Ishikawa (cell line): ENCODE measurements at regions not wholly inside any gene's neighbourhood (a gene's known extent, or its start where the extent isn't known, plus 50 kb on each side); places are given as distances from the start of the nearest gene placed in this dataset.

Experiments
- CEBPB ChIP-seq: IDR thresholded peaks from 2 replicates; pipeline ENCODE4 v1.6.1; 2012
- CREB1 ChIP-seq: IDR thresholded peaks from 2 replicates; pipeline ENCODE4 v1.6.1; 2012; ENCODE audit warnings: low read depth
- EGR1 ChIP-seq: IDR thresholded peaks from 2 replicates; pipeline ENCODE4 v1.6.1; 2012
- EP300 ChIP-seq: IDR thresholded peaks from 2 replicates; pipeline ENCODE4 v1.6.1; 2012; ENCODE audit warnings: borderline replicate concordance
- FOXM1 ChIP-seq: IDR thresholded peaks from 2 replicates; pipeline ENCODE4 v1.6.1; 2012; ENCODE audit warnings: low read depth, borderline replicate concordance
- MAX ChIP-seq: IDR thresholded peaks from 2 replicates; pipeline ENCODE4 v1.6.1; 2012
- NFIC ChIP-seq: IDR thresholded peaks from 2 replicates; pipeline ENCODE4 v1.6.1; 2012
- RAD21 ChIP-seq: IDR thresholded peaks from 2 replicates; pipeline ENCODE4 v1.6.1; 2012; ENCODE audit warnings: low read depth
- TAF1 ChIP-seq: IDR thresholded peaks from 2 replicates; pipeline ENCODE4 v1.6.1; 2012; ENCODE audit warnings: low read depth, mild to moderate bottlenecking
- TCF12 ChIP-seq: IDR thresholded peaks from 2 replicates; pipeline ENCODE4 v1.6.1; 2012; ENCODE audit warnings: low read depth
- TEAD4 ChIP-seq: IDR thresholded peaks from 2 replicates; pipeline ENCODE4 v1.6.1; 2012
- USF1 ChIP-seq: IDR thresholded peaks from 2 replicates; pipeline ENCODE4 v1.6.1; 2012
- YY1 ChIP-seq: IDR thresholded peaks from 2 replicates; pipeline ENCODE4 v1.6.1; 2012; ENCODE audit warnings: low read depth
- ZBTB7A ChIP-seq: IDR thresholded peaks from 2 replicates; pipeline ENCODE4 v1.6.1; 2012; ENCODE audit warnings: low read depth
- TF ChIP-seq, protein P1 (sequence below): IDR thresholded peaks from 2 replicates; pipeline ENCODE4 v1.6.1; 2012; ENCODE audit warnings: low read depth, mild to moderate bottlenecking

- TF ChIP-seq TEAD4 (no peak), CEBPB (no peak), CREB1 (no peak), ZBTB7A (no peak), YY1 (no peak), RAD21 (no peak), MAX (no peak), FOXM1 (no peak), EGR1 (no peak), EP300 (no peak), USF1 (no peak), TCF12 (no peak), NFIC (no peak), TAF1 (no peak)
- TF ChIP-seq, protein P1, sequence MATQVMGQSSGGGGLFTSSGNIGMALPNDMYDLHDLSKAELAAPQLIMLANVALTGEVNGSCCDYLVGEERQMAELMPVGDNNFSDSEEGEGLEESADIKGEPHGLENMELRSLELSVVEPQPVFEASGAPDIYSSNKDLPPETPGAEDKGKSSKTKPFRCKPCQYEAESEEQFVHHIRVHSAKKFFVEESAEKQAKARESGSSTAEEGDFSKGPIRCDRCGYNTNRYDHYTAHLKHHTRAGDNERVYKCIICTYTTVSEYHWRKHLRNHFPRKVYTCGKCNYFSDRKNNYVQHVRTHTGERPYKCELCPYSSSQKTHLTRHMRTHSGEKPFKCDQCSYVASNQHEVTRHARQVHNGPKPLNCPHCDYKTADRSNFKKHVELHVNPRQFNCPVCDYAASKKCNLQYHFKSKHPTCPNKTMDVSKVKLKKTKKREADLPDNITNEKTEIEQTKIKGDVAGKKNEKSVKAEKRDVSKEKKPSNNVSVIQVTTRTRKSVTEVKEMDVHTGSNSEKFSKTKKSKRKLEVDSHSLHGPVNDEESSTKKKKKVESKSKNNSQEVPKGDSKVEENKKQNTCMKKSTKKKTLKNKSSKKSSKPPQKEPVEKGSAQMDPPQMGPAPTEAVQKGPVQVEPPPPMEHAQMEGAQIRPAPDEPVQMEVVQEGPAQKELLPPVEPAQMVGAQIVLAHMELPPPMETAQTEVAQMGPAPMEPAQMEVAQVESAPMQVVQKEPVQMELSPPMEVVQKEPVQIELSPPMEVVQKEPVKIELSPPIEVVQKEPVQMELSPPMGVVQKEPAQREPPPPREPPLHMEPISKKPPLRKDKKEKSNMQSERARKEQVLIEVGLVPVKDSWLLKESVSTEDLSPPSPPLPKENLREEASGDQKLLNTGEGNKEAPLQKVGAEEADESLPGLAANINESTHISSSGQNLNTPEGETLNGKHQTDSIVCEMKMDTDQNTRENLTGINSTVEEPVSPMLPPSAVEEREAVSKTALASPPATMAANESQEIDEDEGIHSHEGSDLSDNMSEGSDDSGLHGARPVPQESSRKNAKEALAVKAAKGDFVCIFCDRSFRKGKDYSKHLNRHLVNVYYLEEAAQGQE: no peak
Observed at GRCh38 chr9:86575137-86575536, 220.9 kb upstream of the TUT7 start.

GRCh38 chr9:86573886-86574285 lies 219.7 kb upstream of the TUT7 start:
- no peak for TF ChIP-seq EP300
- TF ChIP-seq RAD21: no peak
- no peak for TF ChIP-seq CREB1
- TF ChIP-seq YY1: no peak
- TF ChIP-seq TEAD4: no peak
- no peak for TF ChIP-seq CEBPB
- no peak for TF ChIP-seq USF1

- no peak for TF ChIP-seq ZBTB7A
- TF ChIP-seq YY1: no peak
- no peak for TF ChIP-seq CEBPB
- no peak for TF ChIP-seq TAF1
- TF ChIP-seq, protein P1: no peak
- TF ChIP-seq NFIC: no peak
- no peak for TF ChIP-seq EGR1
Observed at GRCh38 chr9:86572904-86573303, 218.7 kb upstream of the TUT7 start.

DNA sequence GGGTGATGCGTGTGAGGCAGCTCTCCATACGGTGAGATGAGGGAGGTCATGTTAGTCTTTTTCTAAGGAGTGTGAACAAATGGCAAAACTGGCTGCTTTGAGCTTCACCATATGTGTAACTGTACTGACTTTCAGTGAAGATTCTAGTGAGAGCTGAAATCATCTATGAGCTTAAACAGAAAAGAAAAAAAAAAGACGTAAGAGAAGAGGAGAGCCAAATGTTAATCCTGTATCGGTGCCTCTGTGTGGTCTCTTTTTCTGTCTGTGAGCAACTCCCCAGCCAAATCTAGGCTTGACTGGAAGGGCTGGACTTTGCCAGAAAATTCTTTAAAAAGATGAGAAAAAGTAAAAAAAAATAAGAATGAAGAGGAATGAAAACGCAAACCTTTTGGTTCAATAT lies 209.7 kb upstream of the TUT7 start:
- TF ChIP-seq TCF12: no peak
- TF ChIP-seq YY1: no peak
- TF ChIP-seq CREB1: no peak
- TF ChIP-seq TEAD4: no peak
- no peak for TF ChIP-seq EP300
- TF ChIP-seq EGR1: no peak

- TF ChIP-seq USF1 (no peak), YY1 (no peak), FOXM1 (no peak), RAD21 (no peak), MAX (no peak), EP300 (no peak), TEAD4 (no peak), TAF1 (no peak), CREB1 (no peak), NFIC (no peak), TCF12 (no peak), ZBTB7A (no peak), EGR1 (no peak), CEBPB (no peak)
- TF ChIP-seq, protein P1: no peak
Observed at GRCh38 chr9:86563350-86563749, 209.1 kb upstream of the TUT7 start.
